ENCODE measurements at regions not wholly inside any gene's neighbourhood (a gene's known extent, or its start where the extent isn't known, plus 50 kb on each side); places are given as distances from the start of the nearest gene placed in this dataset.

DNA sequence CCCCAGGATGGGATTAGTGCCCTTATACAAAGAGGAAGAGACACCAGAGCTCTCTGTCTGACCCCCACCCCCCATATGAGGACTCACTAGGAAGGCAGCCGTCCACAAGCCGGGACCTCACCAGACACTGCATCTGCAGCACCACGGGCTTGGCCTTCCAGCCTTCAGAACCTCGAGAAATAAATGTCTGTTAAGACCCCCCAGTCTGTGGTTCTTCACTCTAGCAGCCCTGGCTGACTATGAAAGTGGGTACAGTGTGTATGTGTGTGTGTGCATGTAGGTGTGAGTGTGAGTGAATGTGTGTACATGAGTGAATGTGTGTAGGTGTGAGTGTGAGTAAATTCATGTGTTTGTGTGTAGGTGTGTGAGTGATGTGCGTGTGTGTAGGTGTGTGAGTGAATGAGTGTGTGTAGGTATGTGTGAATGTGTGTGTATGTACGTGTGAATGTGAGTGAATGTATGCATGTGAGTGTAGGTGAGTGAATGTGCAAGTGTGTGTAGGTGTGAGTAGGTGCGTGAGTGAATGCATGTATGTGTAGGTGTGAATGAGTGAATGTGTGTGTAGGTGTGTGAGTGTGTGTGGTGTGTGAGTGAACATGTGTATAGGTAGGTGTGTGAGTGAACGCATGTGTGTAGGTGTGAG lies 201.6 kb upstream of the ZNF536 start:
- Mint-ChIP-seq H3K36me3 (no peaks in the 10 kb centered on the region), H3K27me3 (no peaks in the 10 kb centered on the region), H3K4me3 (no peak overlapping the region), H3K27ac (no peak overlapping the region), H3K4me1 (no peaks in the 10 kb centered on the region), H3K9me3 (no peaks in the 10 kb centered on the region)
- DNase-seq: no peak

DNA sequence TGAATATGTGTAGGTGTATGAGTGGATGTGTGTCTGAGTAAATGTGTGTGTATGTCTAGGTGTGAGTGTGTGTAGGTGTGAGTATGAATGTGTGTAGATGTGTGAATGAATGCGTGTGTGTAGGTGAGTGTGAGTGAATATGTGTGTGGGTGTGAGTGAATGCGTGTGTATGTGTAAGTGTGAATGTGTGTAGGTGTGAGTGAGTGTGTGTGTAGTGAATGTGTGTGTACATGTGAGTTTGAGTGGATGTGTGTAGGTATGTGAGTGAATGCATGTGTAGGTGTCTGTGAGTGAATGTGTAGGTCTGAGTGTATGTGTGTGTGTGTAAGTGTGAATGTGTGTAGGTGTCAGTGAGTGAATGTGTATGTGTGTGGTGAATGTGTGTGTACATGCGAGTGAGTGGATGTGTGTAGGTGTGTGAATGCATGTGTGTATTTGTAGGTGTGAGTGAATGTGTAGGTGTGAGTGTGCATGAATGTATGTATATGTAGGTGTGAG lies 201.0 kb upstream of the ZNF536 start:
- no peak for DNase-seq
- Mint-ChIP-seq H3K27ac (no peak overlapping the region), H3K36me3 (no peaks in the 10 kb centered on the region), H3K9me3 (no peaks in the 10 kb centered on the region), H3K27me3 (peaks cover 3% of the 10 kb centered on the region), H3K4me1 (no peaks in the 10 kb centered on the region), H3K4me3 (no peak overlapping the region)

DNA sequence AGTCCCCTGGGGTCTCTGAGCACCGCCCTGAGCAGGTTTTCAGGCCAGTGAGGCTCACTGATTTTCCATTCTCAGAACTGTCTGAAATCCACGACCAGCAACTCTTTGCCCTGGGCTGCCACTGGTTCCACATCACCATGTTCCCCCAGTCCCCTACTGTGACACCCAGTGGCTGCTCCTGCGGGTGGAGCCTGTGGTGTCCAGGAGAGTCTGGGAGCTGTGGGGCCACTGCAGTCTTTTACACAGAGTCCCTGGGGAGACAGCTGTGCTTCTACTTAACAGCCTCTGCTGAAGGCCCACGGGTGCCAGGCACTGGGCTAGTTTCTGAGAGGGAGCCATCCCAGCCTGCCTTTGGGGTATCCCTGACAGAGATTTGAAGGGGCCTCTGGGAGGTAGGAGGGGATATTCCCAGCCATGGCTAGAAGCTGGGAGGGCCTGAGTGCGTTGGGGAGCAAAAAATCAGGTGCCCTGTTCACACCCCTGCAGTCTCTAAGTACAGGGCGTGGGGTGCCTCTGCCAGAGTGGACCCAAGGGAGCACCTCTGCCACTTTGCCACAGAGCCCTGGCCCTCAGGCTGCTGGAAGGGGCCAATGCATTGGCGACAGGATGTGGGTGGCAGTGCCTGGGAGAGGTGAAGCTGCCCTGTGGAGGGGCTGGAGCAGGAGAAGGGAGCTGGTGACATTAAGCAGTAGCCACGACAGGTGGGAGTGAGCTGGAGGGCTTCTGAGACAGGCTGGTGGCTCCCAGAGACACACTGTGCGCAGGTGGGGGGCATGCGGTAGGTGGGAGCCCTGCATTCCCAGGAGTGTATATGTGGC lies 200.2 kb upstream of the ZNF536 start:
- Mint-ChIP-seq H3K4me1 (no peaks in the 10 kb centered on the region), H3K36me3 (no peaks in the 10 kb centered on the region), H3K27ac (no peak overlapping the region), H3K9me3 (no peaks in the 10 kb centered on the region), H3K4me3 (no peak overlapping the region), H3K27me3 (peaks cover 8% of the 10 kb centered on the region)
- no peak for DNase-seq

DNA sequence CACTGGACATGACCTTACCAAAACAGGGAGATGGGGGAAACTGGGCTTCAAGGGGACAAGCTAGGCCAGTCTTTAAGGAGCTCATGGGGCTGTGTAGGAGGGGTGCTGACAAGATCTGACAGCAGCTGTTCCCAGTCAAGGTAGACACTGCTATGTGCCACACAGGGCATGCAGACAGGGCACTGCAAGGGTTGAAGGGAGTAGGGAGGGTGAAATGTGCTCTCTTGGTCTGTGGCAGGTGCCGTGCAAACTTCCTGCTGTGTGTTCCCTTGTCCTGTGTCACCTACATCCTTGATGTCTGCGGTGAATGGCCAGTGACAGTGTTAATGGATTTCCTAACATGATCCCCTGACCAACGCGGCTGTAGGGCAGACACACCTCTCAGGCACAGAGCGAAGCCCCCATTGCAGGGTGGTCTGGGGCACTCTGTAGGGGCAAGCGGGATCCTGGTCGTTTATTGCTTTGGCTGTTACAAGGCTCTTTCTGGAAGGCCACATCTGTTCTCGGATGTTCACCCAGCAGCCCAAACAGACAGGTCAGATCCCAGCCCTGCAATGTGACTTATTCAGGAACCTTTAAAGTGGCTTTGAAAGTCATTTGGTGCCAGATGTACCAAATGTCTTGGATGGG lies 199.5 kb upstream of the ZNF536 start:
- no peak for DNase-seq
- peaks cover 8% of the 10 kb centered on the region for H3K27me3 Mint-ChIP-seq

DNA sequence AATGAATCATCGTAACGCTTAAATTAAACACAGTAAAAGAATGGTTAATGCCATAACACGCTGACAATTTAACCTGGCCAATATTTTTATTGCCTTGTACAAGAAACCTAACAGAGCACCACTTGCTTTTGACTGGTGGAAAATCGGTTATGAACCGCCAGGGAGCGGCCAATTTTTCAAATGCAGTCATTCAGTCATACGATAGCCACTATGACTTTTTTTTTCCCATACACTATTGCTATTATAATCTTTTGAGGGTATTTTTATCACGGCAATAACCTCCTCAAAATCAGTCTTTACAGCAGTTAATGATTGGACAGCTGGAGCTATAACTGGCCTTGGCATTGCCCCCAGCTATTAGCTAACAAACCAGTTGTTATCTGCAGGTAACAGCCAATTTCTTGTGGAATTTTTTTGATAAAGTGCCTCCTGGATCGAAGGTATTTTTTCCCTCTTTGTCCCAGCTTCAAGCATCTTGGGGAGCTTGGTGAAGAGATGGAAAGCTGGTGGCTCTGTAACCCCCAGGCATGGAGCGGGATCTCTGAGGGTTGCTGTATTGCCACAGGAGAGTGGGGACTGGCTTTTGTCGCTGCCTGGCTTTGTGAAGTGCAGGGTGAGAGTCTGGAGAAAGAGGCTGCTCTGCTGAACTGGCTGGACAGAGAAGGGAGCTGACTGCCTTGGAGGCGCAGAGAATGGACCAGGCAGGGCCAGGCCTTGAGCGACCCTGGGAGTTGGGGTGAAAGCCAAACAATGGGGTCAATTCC lies 198.4 kb upstream of the ZNF536 start:
- Mint-ChIP-seq H3K4me1 (no peaks in the 10 kb centered on the region), H3K9me3 (no peaks in the 10 kb centered on the region), H3K27me3 (peaks cover 11% of the 10 kb centered on the region), H3K36me3 (no peaks in the 10 kb centered on the region), H3K27ac (no peak overlapping the region), H3K4me3 (no peak overlapping the region)
- DNase-seq: no peak

More for the DNA sequence above, 199.5 kb upstream of the ZNF536 start:
- H3K27ac Mint-ChIP-seq: no peak overlapping the region
- no peaks in the 10 kb centered on the region for H3K4me1 Mint-ChIP-seq
- H3K4me3 Mint-ChIP-seq: no peak overlapping the region
- H3K9me3 Mint-ChIP-seq: no peaks in the 10 kb centered on the region
- H3K36me3 Mint-ChIP-seq: no peaks in the 10 kb centered on the region

DNA sequence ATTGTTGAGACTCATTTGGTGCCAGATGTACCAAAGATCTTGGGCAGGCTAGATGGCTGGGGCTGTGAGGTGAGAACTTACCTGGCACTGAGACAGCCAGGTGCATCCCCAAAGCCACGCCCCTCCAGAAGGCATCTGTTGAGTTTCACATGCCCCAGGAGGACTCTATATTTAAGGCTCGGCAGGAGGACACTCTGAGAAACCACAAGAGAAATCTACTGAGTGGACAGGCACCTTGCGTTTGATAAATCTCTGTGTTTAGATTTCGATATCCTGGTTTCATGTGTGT lies 197.9 kb upstream of the ZNF536 start:
- Mint-ChIP-seq H3K9me3 (peaks cover under 1% of the 10 kb centered on the region), H3K27ac (no peak overlapping the region), H3K4me1 (no peaks in the 10 kb centered on the region), H3K36me3 (no peaks in the 10 kb centered on the region), H3K4me3 (no peak overlapping the region), H3K27me3 (peaks cover 11% of the 10 kb centered on the region)
- no peak for DNase-seq

DNA sequence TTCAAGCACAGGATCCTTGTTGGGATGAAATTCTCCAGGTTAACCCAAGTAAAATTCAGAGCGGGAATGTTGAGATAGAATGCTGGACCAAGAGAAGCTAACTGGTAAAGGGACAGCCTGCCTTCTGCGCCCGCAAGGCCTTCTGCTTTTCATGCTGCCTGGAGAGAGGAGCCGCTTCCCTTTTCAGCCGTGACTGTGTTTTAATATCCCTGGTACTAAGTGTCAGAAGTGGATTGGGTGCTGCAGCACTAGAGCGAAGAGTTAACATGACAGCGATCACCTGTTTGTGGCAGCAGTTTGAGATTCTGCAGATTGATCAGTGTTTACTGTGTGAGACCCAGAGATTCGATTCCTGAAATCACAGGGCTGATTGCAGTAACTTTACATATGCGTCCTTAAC lies 197.4 kb upstream of the ZNF536 start:
- no peak overlapping the region for H3K27ac Mint-ChIP-seq
- H3K36me3 Mint-ChIP-seq: no peaks in the 10 kb centered on the region
- DNase-seq: no peak
- H3K27me3 Mint-ChIP-seq: peaks cover 11% of the 10 kb centered on the region
- no peaks in the 10 kb centered on the region for H3K4me1 Mint-ChIP-seq
- H3K4me3 Mint-ChIP-seq: no peak overlapping the region
- H3K9me3 Mint-ChIP-seq: peaks cover 5% of the 10 kb centered on the region

DNA sequence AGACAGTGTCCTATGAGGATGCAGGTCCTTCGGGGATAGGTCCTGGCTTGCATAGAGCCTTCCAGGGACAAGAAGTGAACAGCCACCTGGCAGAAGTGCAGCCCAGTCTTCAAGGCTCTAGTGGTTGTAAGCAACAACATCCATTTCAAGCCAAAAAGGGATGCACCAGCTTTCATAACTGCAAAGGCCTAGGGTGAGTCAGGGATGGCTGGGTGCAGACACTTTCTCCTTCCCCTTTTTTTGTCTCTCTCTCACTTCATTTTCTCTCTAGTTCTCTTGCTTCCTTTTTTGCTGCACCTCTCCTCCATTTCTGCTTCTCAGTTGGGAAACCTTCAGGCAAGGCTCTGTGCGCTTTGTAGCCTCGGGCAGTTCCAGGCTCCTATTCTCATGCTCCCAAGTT lies 196.2 kb upstream of the ZNF536 start:
- Mint-ChIP-seq H3K27me3 (peaks cover 11% of the 10 kb centered on the region), H3K9me3 (peaks cover 10% of the 10 kb centered on the region), H3K4me1 (no peaks in the 10 kb centered on the region), H3K27ac (no peak overlapping the region), H3K36me3 (no peaks in the 10 kb centered on the region), H3K4me3 (no peak overlapping the region)
- DNase-seq: no peak

DNA sequence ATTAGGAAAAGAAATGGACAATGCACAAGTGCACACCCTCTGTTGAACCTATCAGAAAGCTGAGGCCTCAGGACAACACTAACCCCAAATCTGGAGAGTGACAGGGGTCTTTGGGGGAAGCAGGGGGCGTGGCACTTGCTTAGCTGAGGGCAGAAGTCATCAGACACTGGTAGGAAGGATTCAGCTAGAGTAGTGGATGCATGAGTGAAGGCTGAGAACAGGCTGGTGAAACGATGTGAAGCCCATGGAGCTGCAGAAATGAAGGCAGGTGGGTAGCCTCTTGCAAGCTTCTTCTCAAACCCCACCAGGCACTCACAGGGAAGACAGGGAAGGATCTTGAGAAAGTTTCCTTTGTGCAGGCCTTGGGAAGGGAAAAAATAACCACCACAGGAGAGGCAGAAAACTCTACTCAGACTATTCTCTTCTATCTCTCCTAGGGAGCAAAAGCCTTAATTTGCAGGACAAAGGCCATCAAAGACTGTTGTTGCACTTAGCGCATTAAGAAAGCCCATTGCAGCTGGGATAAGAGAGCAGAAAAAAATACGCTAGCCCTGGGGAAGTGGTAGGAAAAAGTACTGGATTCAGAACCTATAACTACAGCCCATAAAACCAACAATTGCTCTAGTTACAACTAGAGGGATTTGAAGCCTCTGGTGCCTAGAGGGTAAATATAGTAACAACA lies 193.3 kb upstream of the ZNF536 start:
- Mint-ChIP-seq H3K27ac (no peak overlapping the region), H3K27me3 (peaks cover 11% of the 10 kb centered on the region), H3K4me1 (no peaks in the 10 kb centered on the region), H3K4me3 (no peak overlapping the region), H3K36me3 (no peaks in the 10 kb centered on the region), H3K9me3 (peaks cover 21% of the 10 kb centered on the region)
- DNase-seq: no peak

DNA sequence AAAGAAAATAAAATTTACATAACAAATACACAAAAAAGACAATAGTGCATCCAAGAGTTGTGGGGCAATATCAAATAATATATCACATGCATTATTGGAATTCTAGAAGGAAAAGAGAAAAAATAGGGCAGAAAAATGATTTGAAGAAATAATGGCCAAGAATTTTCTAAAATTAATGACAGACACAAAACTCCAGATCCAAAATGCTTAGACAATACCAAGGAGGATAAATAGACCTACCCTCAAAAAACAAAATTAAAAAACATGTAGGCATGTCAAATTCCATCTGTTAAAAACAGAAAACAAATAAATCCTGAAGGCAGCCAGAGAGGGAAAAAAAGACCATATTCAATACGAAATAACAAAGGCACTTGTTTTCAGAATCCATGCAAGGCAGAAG lies 191.5 kb upstream of the ZNF536 start:
- Mint-ChIP-seq H3K9me3 (peaks cover 32% of the 10 kb centered on the region), H3K27ac (no peak overlapping the region), H3K4me3 (no peak overlapping the region), H3K4me1 (no peaks in the 10 kb centered on the region), H3K36me3 (no peaks in the 10 kb centered on the region), H3K27me3 (peaks cover 11% of the 10 kb centered on the region)
- DNase-seq: no peak

DNA sequence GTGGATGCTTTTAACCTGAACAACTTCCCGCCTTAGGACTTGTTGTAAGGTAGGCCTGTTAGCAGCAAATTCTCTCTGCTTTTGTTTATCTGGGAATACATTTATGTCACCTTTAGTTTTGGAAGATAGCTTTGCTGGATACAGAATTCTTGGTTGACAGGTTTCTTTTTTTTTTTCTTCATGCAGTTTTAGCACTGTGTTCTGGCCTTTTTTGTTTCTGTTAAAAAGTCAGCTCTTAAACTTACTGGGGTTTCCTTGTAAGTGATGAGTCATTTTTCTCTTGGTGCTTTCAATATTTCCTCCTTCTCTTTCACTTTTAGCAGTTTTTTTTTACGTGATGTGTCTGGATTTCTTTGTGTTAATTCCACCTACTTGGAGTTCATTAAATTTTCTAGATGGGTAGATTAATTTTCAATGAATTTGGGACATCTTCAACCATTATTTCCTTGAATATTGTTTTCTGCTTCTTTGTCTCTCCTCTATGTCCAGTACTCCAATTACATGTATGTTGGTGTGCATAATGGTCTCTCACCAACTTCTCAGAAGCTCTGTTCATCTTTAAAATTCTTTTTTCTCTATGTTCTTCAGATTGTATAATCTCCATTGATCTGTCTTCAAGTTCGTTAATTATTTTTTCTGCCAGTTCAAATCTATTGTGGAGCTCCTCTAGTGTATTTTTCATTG lies 188.2 kb upstream of the ZNF536 start:
- Mint-ChIP-seq H3K4me1 (no peaks in the 10 kb centered on the region), H3K4me3 (no peak overlapping the region), H3K27ac (no peak overlapping the region), H3K9me3 (peaks cover 41% of the 10 kb centered on the region), H3K27me3 (no peaks in the 10 kb centered on the region), H3K36me3 (no peaks in the 10 kb centered on the region)
- no peak for DNase-seq

DNA sequence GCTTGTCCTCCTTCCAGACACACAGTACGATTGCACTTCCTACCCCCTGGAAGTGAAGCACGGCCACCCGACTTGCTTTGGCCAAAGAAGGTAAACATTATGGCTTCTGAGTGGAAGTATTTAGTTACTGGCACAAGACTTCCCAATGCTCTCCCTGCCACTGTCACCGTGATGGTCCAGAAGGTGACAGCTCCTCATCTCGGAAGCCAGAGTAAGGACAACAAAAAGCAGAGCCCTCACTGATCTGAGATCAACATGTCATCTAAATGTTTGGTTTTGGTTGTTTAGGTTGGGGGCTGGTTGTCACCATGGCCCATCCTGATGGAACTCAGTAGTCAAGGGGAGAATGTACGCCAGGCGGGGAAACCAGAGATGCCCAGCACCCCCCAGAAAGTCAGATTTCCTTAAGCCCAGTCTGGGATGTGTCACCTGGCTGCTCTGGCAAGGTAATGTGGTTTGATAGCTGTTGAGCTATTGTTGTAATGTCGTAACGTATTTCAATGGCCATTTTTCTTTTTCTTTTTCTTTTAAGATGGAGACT lies 170.1 kb upstream of the ZNF536 start:
- Mint-ChIP-seq H3K36me3 (no peaks in the 10 kb centered on the region), H3K4me1 (no peaks in the 10 kb centered on the region), H3K27me3 (peaks cover 4% of the 10 kb centered on the region), H3K27ac (no peak overlapping the region), H3K9me3 (peaks cover 7% of the 10 kb centered on the region), H3K4me3 (no peak overlapping the region)
- DNase-seq: no peak

DNA sequence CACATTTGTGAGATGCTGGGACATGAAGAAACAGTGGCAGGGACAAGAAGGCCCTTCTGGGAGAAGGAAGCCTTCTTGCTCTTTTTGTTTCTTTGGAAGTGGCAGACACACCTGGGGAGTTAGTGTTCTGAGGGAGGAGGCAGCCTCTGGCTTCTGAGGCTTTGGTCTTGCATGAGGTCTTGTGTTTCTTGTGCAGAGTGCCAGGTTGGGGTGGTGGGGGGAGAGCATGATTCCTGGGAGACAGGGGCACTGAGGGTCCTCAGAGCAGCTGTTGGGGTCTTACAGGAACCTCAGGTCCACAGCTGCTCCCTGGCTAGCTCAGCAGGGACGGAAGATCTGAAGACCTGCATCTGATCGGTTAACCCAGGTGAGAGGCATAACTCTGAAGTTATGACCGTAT lies 167.5 kb upstream of the ZNF536 start:
- no peak for DNase-seq
- H3K9me3 Mint-ChIP-seq: no peaks in the 10 kb centered on the region
- H3K27ac Mint-ChIP-seq: no peak overlapping the region
- peaks cover 4% of the 10 kb centered on the region for H3K27me3 Mint-ChIP-seq
- no peak overlapping the region for H3K4me3 Mint-ChIP-seq
- no peaks in the 10 kb centered on the region for H3K4me1 Mint-ChIP-seq
- no peaks in the 10 kb centered on the region for H3K36me3 Mint-ChIP-seq

DNA sequence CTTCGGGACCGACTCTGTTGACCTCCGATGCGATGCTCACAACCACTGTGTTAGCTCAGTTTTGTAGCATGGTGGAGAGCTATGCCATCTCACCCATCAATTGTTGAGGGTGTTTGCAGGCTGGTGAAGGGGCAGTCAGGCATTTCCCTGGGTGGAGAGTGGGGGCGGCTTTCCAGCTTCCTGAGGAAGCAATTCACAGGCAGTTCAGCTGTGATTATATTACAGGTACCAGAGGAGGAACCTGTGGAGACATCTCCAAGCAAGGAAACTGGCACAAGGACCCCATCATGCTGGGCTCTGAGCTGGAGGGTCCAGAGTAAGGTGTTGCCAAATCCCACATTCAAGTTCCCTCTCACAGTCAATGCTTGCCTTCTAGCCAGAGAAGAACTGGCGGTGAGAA lies 166.0 kb upstream of the ZNF536 start:
- no peak for DNase-seq
- Mint-ChIP-seq H3K27ac (no peak overlapping the region), H3K36me3 (no peaks in the 10 kb centered on the region), H3K27me3 (peaks cover 4% of the 10 kb centered on the region), H3K4me1 (no peaks in the 10 kb centered on the region), H3K9me3 (no peaks in the 10 kb centered on the region), H3K4me3 (no peak overlapping the region)

Measured in activated naive CD8-positive, alpha-beta T cell treated with anti-CD3 and anti-CD28 coated beads for 36 hours (primary cell).